Keratinocyte (primary cell): ENCODE measurements at regions not wholly inside any gene's neighbourhood (a gene's known extent, or its start where the extent isn't known, plus 50 kb on each side); places are given as distances from the start of the nearest gene placed in this dataset.

Experiments used
- DNase-seq: peaks from one replicate; pipeline ENCODE4 v3.0.0-alpha.2; 2011; ENCODE audit warnings: low read depth, missing footprints, low spot score
- FAIRE-seq: peaks from 2 replicates; lab custom pipeline; 2011; peaks lifted over from hg19 to GRCh38; lab: Jason Lieb, UNC
- H2AFZ ChIP-seq: 2 replicates; pipeline ENCODE4 v1.6.0; 2012; ENCODE audit warnings: low read length, control low read depth, inconsistent platforms; ENCODE audit not compliant: control insufficient read depth
- H3K27ac ChIP-seq: 2 replicates; pipeline ENCODE4 v1.5.1; 2011; ENCODE audit warnings: low read length; ENCODE audit not compliant: control insufficient read depth, insufficient read depth
- H3K27me3 ChIP-seq: 3 replicates; pipeline ENCODE4 v1.6.0; 2011; ENCODE audit warnings: low read length; ENCODE audit not compliant: control insufficient read depth, insufficient read depth; ENCODE audit errors: extremely low read depth
- H3K36me3 ChIP-seq, 2 experiments: 2 replicates in 1 of 2; 3 replicates in 1 of 2; pipeline ENCODE4 v1.5.1; 2011; ENCODE audit warnings: low read length in 2 of 2, mild to moderate bottlenecking in 1 of 2; ENCODE audit not compliant: control insufficient read depth in 2 of 2, insufficient read depth in 2 of 2; ENCODE audit errors: extremely low read depth in 1 of 2
- H3K4me1 ChIP-seq: 3 replicates; pipeline ENCODE4 v1.5.1; 2011; ENCODE audit warnings: low read length; ENCODE audit not compliant: control insufficient read depth, insufficient read depth; ENCODE audit errors: extremely low read depth
- H3K4me2 ChIP-seq: 3 replicates; pipeline ENCODE4 v1.6.0; 2011; ENCODE audit warnings: low read depth, low read length; ENCODE audit not compliant: control insufficient read depth, insufficient read depth; ENCODE audit errors: extremely low read depth
- H3K4me3 ChIP-seq, 3 experiments: fragments of 200-600 bp in 1 of 3; sonication (generic) in 1 of 3; 2 replicates in 2 of 3; 3 replicates in 1 of 3; pipeline ENCODE4 v1.5.1; 2011 to 2016; ENCODE audit warnings: low read length in 3 of 3, mild to moderate bottlenecking in 3 of 3, control low read depth in 2 of 3, inconsistent platforms in 1 of 3, low read depth in 1 of 3, mixed read lengths in 1 of 3, mixed run types in 1 of 3, moderate library complexity in 1 of 3; ENCODE audit not compliant: control insufficient read depth in 2 of 3, insufficient read depth in 2 of 3; ENCODE audit errors: extremely low read depth in 1 of 3
- H3K79me2 ChIP-seq: 2 replicates; pipeline ENCODE4 v1.6.0; 2012; ENCODE audit warnings: low read length; ENCODE audit not compliant: control insufficient read depth, insufficient read depth
- H3K9ac ChIP-seq: 3 replicates; pipeline ENCODE4 v1.6.0; 2011; ENCODE audit warnings: low read length; ENCODE audit not compliant: control insufficient read depth, insufficient read depth; ENCODE audit errors: extremely low read depth
- H3K9me1 ChIP-seq: 3 replicates; pipeline ENCODE4 v1.6.0; 2011; ENCODE audit warnings: low read length; ENCODE audit not compliant: control insufficient read depth, insufficient read depth; ENCODE audit errors: extremely low read depth
- H3K9me3 ChIP-seq: 2 replicates; pipeline ENCODE4 v1.5.1; 2012; ENCODE audit warnings: low read depth, low read length; ENCODE audit not compliant: control insufficient read depth
- H4K20me1 ChIP-seq: 3 replicates; pipeline ENCODE4 v1.6.0; 2011; ENCODE audit warnings: low read length; ENCODE audit not compliant: control insufficient read depth, insufficient read depth; ENCODE audit errors: extremely low read depth
- CTCF ChIP-seq, 3 experiments: IDR thresholded peaks in 1 of 3; conservative IDR thresholded peaks in 1 of 3; optimal IDR thresholded peaks in 1 of 3; 2 replicates in 2 of 3; 3 replicates in 1 of 3; pipeline versions ENCODE3 to v1.5.1; 2011; ENCODE audit warnings: low read length in 3 of 3, mild to moderate bottlenecking in 3 of 3, moderate library complexity in 2 of 3, control low read depth in 1 of 3, inconsistent platforms in 1 of 3; ENCODE audit not compliant: insufficient read depth in 2 of 3; ENCODE audit errors: extremely low read depth in 1 of 3
- EZH2 ChIP-seq: IDR thresholded peaks from one replicate; pipeline ENCODE4 v1.6.1; 2012; ENCODE audit warnings: inconsistent platforms, mild to moderate bottlenecking, low read length, moderate library complexity
- dilution Hi-C: fragments of 300-500 bp; cut with MboI; formaldehyde crosslinking; loops from one replicate; pipeline ENCODE4 v1.7.0; 2020; ENCODE audit warnings: low sequenced_read_pairs; ENCODE audit not compliant: extremely low pct_ligation_motif_present

- Histone ChIP-seq H3K79me2 (no peaks in the 10 kb centered on the region), H3K9me1 (no peaks in the 10 kb centered on the region), H2AFZ (no peak overlapping the region), H3K4me3 (no peak overlapping the region), H3K4me1 (peaks cover 3% of the 10 kb centered on the region), H3K27ac (no peak overlapping the region), H4K20me1 (no peaks in the 10 kb centered on the region), H3K36me3 (no peaks in the 10 kb centered on the region), H3K9ac (no peak overlapping the region), H3K9me3 (no peaks in the 10 kb centered on the region), H3K27me3 (no peaks in the 10 kb centered on the region), H3K4me2 (no peak overlapping the region)
- DNase-seq (no peak), FAIRE-seq (no peak)
- dilution Hi-C loops = no loop called here
- TF ChIP-seq EZH2 (no peak), CTCF (optimal IDR thresholded peaks at IDR 0.05 in 1 of 3, IDR thresholded peaks at IDR 0.05 in 1 of 3, conservative IDR thresholded peaks at IDR 0.05 in 1 of 3; ENCODE audit: extremely low read depth in 1 of 3, insufficient read depth in 2 of 3, low read length in 3 of 3) (no peak)
Observed at GRCh38 chr5:63125392-63125791, 546.8 kb downstream of the LRRC70 start.

- TF ChIP-seq EZH2 (no peak), CTCF (optimal IDR thresholded peaks at IDR 0.05 in 1 of 3, IDR thresholded peaks at IDR 0.05 in 1 of 3, conservative IDR thresholded peaks at IDR 0.05 in 1 of 3; ENCODE audit: extremely low read depth in 1 of 3, insufficient read depth in 2 of 3, low read length in 3 of 3) (no peak)
- Histone ChIP-seq H4K20me1 (no peaks in the 10 kb centered on the region), H3K4me2 (no peak overlapping the region), H3K27ac (no peak overlapping the region), H3K27me3 (no peaks in the 10 kb centered on the region), H3K9me3 (no peaks in the 10 kb centered on the region), H3K79me2 (no peaks in the 10 kb centered on the region), H3K4me1 (peaks cover 3% of the 10 kb centered on the region), H3K9me1 (no peaks in the 10 kb centered on the region), H3K9ac (no peak overlapping the region), H3K4me3 (no peak overlapping the region), H2AFZ (no peak overlapping the region), H3K36me3 (no peaks in the 10 kb centered on the region)
- dilution Hi-C loops = no loop called here
- no peak for FAIRE-seq
- no peak for DNase-seq
Observed at GRCh38 chr5:63124266-63124665, 545.6 kb downstream of the LRRC70 start.
